HepG2 (cell line): ENCODE measurements at regions not wholly inside any gene's neighbourhood (a gene's known extent, or its start where the extent isn't known, plus 50 kb on each side); places are given as distances from the start of the nearest gene placed in this dataset.
A peak's percentile ranks its signal among the peaks of the same experiment; 100 is the strongest.

Source experiments
- ATAC-seq: fragments of 200-7000 bp; cut with Tn5 transposase; 3 replicates; pipeline ENCODE4 v1.9.1; 2020; ENCODE audit warnings: mild to moderate bottlenecking, moderate library complexity
- BruUV-seq: library from RNA; stranded (reverse); fragments of 400-500 nt; replicated peaks from 2 replicates; lab custom pipeline; 2021; lab: Mats Ljungman, UMichigan
- CTCF ChIA-PET: fragments of 300-600 bp; formaldehyde crosslinking; extraction: SDS; loops from one replicate; lab custom pipeline; 2021; ENCODE audit warnings: low total read pairs, inconsistent platforms, low intra/inter-chr PET ratio; lab: Yijun Ruan, JAX
- POLR2A ChIA-PET: fragments of 350-600 bp; sonication (Branson Sonifier 250); formaldehyde crosslinking; loops from one replicate; lab custom pipeline; 2020; ENCODE audit warnings: antibody characterized with exemption, inconsistent platforms; lab: Yijun Ruan, JAX
- DNase-seq: peaks from one replicate; pipeline ENCODE4 v3.0.0-alpha.2; 2015; ENCODE audit warnings: low spot score
- FAIRE-seq: peaks from 3 replicates; lab custom pipeline; 2011; peaks lifted over from hg19 to GRCh38; lab: Jason Lieb, UNC
- H2AFZ ChIP-seq: one replicate; pipeline ENCODE4 v1.6.1; 2011; ENCODE audit warnings: low read length, inconsistent platforms
- H3K27ac ChIP-seq: fragments of 300-600 bp; 3 replicates; pipeline ENCODE4 v1.8.0; 2011; ENCODE audit warnings: mixed run types, mild to moderate bottlenecking, mixed read lengths, low read length, inconsistent platforms; ENCODE audit not compliant: insufficient read depth; ENCODE audit errors: extremely low read length
- H3K27me3 ChIP-seq, 2 experiments: fragments of 200-600 bp in 1 of 2; 2 replicates in 1 of 2; 3 replicates in 1 of 2; pipeline versions ENCODE4 v1.6.0 to v1.8.0; 2011; ENCODE audit warnings: low read length in 2 of 2, mild to moderate bottlenecking in 2 of 2, moderate library complexity in 2 of 2, inconsistent platforms in 1 of 2; ENCODE audit not compliant: insufficient read depth in 2 of 2, control insufficient read depth in 1 of 2
- H3K36me3 ChIP-seq, 2 experiments: fragments of 200-600 bp in 1 of 2; replicated peaks in 1 of 2; 2 replicates in 1 of 2; 3 replicates in 1 of 2; pipeline versions ENCODE4 v1.5.1 to v1.8.0; 2011; ENCODE audit warnings: low read length in 2 of 2, inconsistent platforms in 1 of 2; ENCODE audit not compliant: insufficient read depth in 2 of 2, control insufficient read depth in 1 of 2
- H3K4me1 ChIP-seq: 2 replicates; pipeline ENCODE4 v1.5.1; 2012; ENCODE audit warnings: low read length, inconsistent platforms; ENCODE audit not compliant: insufficient read depth
- H3K4me2 ChIP-seq: 2 replicates; pipeline ENCODE4 v1.6.0; 2011; ENCODE audit warnings: low read depth, low read length, inconsistent platforms
- H3K4me3 ChIP-seq, 3 experiments: fragments of 200-600 bp in 1 of 3; sonication (generic), shearing (Covaris generic) in 1 of 3; replicated peaks in 1 of 3; 2 replicates each; pipeline ENCODE4 v1.5.1; 2011 to 2016; ENCODE audit warnings: low read length in 3 of 3, inconsistent platforms in 2 of 3, low read depth in 2 of 3, mild to moderate bottlenecking in 2 of 3, control low read depth in 1 of 3, mixed read lengths in 1 of 3; ENCODE audit not compliant: insufficient read depth in 1 of 3
- H3K79me2 ChIP-seq: one replicate; pipeline ENCODE4 v1.6.1; 2011; ENCODE audit warnings: low read length, inconsistent platforms; ENCODE audit not compliant: insufficient read depth
- H3K9ac ChIP-seq: 2 replicates; pipeline ENCODE4 v1.6.0; 2011; ENCODE audit warnings: mild to moderate bottlenecking, low read depth, low read length, inconsistent platforms; ENCODE audit not compliant: insufficient read depth
- H3K9me3 ChIP-seq: 2 replicates; pipeline ENCODE4 v1.5.1; 2012; ENCODE audit warnings: mild to moderate bottlenecking, low read length
- H4K20me1 ChIP-seq: 2 replicates; pipeline ENCODE4 v1.6.0; 2011; ENCODE audit warnings: inconsistent platforms, mild to moderate bottlenecking, low read length, moderate library complexity; ENCODE audit not compliant: insufficient read depth
- ATF2 ChIP-seq: sonication (generic); formaldehyde crosslinking; IDR thresholded peaks from 2 replicates; pipeline ENCODE4 v1.4.0; 2020; ENCODE audit warnings: missing genetic modification reagents
- ATF4 ChIP-seq, 2 experiments: fragments of 450-650 bp in 1 of 2; sonication (generic) in 1 of 2; formaldehyde crosslinking; IDR thresholded peaks; 2 replicates each; pipeline versions ENCODE4 v1.5.0 to v1.8.0; 2020 to 2022; ENCODE audit warnings: mild to moderate bottlenecking in 1 of 2, missing genetic modification reagents in 1 of 2
- CBX1 ChIP-seq: IDR thresholded peaks from one replicate; pipeline ENCODE4 v1.6.1; 2016; ENCODE audit warnings: antibody characterized with exemption, low read depth
- CEBPB ChIP-seq: IDR thresholded peaks from 2 replicates; pipeline ENCODE4 v1.6.1; 2011; ENCODE audit warnings: low read depth, low read length, improper control_type of control experiment, borderline replicate concordance
- CREB1 ChIP-seq, 2 experiments: fragments of 450-650 bp in 1 of 2; IDR thresholded peaks; 2 replicates each; pipeline ENCODE4 v1.6.1; 2016 to 2017; ENCODE audit warnings: control low read depth in 1 of 2, mild to moderate bottlenecking in 1 of 2, missing compliant biosample characterization in 1 of 2, missing genetic modification characterization in 1 of 2
- FOSL2 ChIP-seq: sonication (generic); formaldehyde crosslinking; IDR thresholded peaks from 2 replicates; pipeline ENCODE4 v1.4.0; 2020; ENCODE audit warnings: missing genetic modification reagents
- GATAD2A ChIP-seq: IDR thresholded peaks from 2 replicates; pipeline ENCODE4 v1.6.1; 2016
- HMG20B ChIP-seq: conservative IDR thresholded peaks from 2 replicates; pipeline ENCODE4 v1.6.1; 2016; ENCODE audit warnings: missing genetic modification reagents, missing compliant biosample characterization
- RFXANK ChIP-seq: IDR thresholded peaks from 2 replicates; pipeline ENCODE4 v1.6.1; 2016
- SALL1 ChIP-seq: sonication (generic); formaldehyde crosslinking; IDR thresholded peaks from 2 replicates; pipeline ENCODE4 v1.8.0; 2022; ENCODE audit warnings: mild to moderate bottlenecking, missing genetic modification reagents
- SIN3A ChIP-seq: IDR thresholded peaks from 2 replicates; pipeline ENCODE4 v1.6.1; 2011; ENCODE audit warnings: low read depth, mild to moderate bottlenecking, control low read depth, low read length, borderline replicate concordance
- SMAD9 ChIP-seq: sonication (generic); formaldehyde crosslinking; IDR thresholded peaks from 2 replicates; pipeline ENCODE4 v1.5.1; 2020; ENCODE audit warnings: mild to moderate bottlenecking, missing genetic modification reagents
- SMC3 ChIP-seq: IDR thresholded peaks from 2 replicates; pipeline ENCODE4 v1.6.1; 2011; ENCODE audit warnings: low read length, improper control_type of control experiment
- TGIF2 ChIP-seq: IDR thresholded peaks from 2 replicates; pipeline ENCODE4 v1.6.1; 2016; ENCODE audit warnings: control low read depth, missing compliant biosample characterization
- U2AF1 ChIP-seq: fragments of 200-400 bp; formaldehyde crosslinking; optimal IDR thresholded peaks from 2 replicates; pipeline ENCODE3; 2017; ENCODE audit warnings: mild to moderate bottlenecking, low read depth, low read length
- ZNF543 ChIP-seq: sonication (generic); formaldehyde crosslinking; IDR thresholded peaks from 2 replicates; pipeline ENCODE4 v1.4.0; 2020; ENCODE audit warnings: mild to moderate bottlenecking, missing genetic modification reagents
- WGBS: methylation state at CpG from one replicate; pipeline ENCODE4 v1.1.6; 2017; ENCODE audit warnings: low lambda C conversion rate; 5-methylcytosine and 5-hydroxymethylcytosine counted together
- in situ Hi-C: cut with HindIII; loops from 2 replicates; pipeline ENCODE4 v1.10.0; 2017; ENCODE audit warnings: low pct_unique_long_range_greater_than_20kb; ENCODE audit not compliant: extremely low pct_ligation_motif_present
- intact Hi-C: fragments of 100-400 bp; cut with micrococcal nuclease; formaldehyde crosslinking; loops from one replicate; pipeline ENCODE4 v1.10.0; 2022; ENCODE audit not compliant: unreplicated experiment
- TF ChIP-seq, protein P1 (sequence below): sonication (generic); formaldehyde crosslinking; IDR thresholded peaks from 2 replicates; pipeline ENCODE4 v1.5.1; 2020; ENCODE audit warnings: mild to moderate bottlenecking, missing genetic modification reagents, borderline replicate concordance

DNA sequence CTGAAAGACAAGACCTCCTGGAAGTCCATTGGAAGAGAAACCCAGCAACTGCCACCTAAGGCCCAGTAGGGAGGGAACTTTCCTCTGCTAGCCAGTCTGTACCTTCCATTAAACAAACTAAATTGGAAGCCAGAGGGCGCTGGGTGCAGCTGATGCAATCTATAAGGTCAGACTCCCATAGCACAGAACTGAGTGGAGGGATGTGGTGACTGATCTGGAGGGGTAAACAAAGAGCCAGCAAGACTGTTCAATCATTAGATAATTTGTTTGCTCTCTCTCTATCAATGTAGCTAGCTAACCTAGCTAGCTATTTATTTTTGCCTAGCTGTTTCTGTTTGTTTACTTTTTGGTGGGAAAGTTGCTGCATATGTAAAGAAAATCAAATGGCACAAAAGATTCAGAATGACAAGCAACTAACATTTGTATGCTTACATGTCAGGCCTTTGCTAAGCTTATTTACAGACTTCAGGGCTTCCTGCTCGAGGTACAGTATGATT lies 291.8 kb upstream of the DAB2 start:
- H3K9ac ChIP-seq, result no peak overlapping the region
- BruUV-seq, result no TSS peak
- H3K4me3 ChIP-seq, result no peak overlapping the region
- no peaks in the 10 kb centered on the region for H3K36me3 ChIP-seq
- intact Hi-C loops, result no loop called here
- H3K27ac ChIP-seq, result no peak overlapping the region
- no peaks in the 10 kb centered on the region for H3K79me2 ChIP-seq
- H3K4me2 ChIP-seq, result peak overlapping the region; percentile 43; the same call in 1 of the 2 replicates
- H3K9me3 ChIP-seq, result no peaks in the 10 kb centered on the region
- ATAC-seq (peak; percentile 100), DNase-seq (peak; percentile 67), FAIRE-seq (no peak)
- WGBS, result 0% methylated on average over 2 of the region's 2 CpGs
- no peak overlapping the region for H2AFZ ChIP-seq
- H3K27me3 ChIP-seq, result no peaks in the 10 kb centered on the region
- ChIA-PET POLR2A (no interaction called here), CTCF (interaction anchor here (1.3 to 5.7 kb wide), 2 partner anchors 972 to 1163 kb away, joined by 3 to 33 read pairs; no protein-coding TSS in a partner anchor)
- peaks cover 6% of the 10 kb centered on the region; the same call in 1 of the 2 replicates for H3K4me1 ChIP-seq
- no peaks in the 10 kb centered on the region for H4K20me1 ChIP-seq
- in situ Hi-C loops, result loop anchor here (10.0 kb wide), 1 partner anchor 968 kb away; no protein-coding TSS in a partner anchor
- TF ChIP-seq RFXANK (CRISPR knock-in tag), result peak; percentile 65; the same call in 1 of the 2 replicates
- TF ChIP-seq HMG20B (CRISPR knock-in tag), result no peak
- 0 out of 2 replicates have a peak, but pooled peaks have one; percentile 32 for TF ChIP-seq ATF2
- peak; percentile 85; the same call in 1 of the 2 replicates for TF ChIP-seq CEBPB
- TF ChIP-seq SALL1 (CRISPR knock-in tag), result peak; percentile 39
- TF ChIP-seq, protein P1, sequence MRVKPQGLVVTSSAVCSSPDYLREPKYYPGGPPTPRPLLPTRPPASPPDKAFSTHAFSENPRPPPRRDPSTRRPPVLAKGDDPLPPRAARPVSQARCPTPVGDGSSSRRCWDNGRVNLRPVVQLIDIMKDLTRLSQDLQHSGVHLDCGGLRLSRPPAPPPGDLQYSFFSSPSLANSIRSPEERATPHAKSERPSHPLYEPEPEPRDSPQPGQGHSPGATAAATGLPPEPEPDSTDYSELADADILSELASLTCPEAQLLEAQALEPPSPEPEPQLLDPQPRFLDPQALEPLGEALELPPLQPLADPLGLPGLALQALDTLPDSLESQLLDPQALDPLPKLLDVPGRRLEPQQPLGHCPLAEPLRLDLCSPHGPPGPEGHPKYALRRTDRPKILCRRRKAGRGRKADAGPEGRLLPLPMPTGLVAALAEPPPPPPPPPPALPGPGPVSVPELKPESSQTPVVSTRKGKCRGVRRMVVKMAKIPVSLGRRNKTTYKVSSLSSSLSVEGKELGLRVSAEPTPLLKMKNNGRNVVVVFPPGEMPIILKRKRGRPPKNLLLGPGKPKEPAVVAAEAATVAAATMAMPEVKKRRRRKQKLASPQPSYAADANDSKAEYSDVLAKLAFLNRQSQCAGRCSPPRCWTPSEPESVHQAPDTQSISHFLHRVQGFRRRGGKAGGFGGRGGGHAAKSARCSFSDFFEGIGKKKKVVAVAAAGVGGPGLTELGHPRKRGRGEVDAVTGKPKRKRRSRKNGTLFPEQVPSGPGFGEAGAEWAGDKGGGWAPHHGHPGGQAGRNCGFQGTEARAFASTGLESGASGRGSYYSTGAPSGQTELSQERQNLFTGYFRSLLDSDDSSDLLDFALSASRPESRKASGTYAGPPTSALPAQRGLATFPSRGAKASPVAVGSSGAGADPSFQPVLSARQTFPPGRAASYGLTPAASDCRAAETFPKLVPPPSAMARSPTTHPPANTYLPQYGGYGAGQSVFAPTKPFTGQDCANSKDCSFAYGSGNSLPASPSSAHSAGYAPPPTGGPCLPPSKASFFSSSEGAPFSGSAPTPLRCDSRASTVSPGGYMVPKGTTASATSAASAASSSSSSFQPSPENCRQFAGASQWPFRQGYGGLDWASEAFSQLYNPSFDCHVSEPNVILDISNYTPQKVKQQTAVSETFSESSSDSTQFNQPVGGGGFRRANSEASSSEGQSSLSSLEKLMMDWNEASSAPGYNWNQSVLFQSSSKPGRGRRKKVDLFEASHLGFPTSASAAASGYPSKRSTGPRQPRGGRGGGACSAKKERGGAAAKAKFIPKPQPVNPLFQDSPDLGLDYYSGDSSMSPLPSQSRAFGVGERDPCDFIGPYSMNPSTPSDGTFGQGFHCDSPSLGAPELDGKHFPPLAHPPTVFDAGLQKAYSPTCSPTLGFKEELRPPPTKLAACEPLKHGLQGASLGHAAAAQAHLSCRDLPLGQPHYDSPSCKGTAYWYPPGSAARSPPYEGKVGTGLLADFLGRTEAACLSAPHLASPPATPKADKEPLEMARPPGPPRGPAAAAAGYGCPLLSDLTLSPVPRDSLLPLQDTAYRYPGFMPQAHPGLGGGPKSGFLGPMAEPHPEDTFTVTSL (CRISPR knock-in tag), result peak; percentile 25; the same call in 1 of the 2 replicates
- no peak for TF ChIP-seq ZNF543 (CRISPR knock-in tag)
- TF ChIP-seq GATAD2A (CRISPR knock-in tag), result peak; percentile 66
- TF ChIP-seq SIN3A, result no peak
- TF ChIP-seq SMAD9, result no peak
- TF ChIP-seq ATF4 (CRISPR knock-in tag; IDR thresholded peaks at IDR 0.05), result peak; percentile 74 to 99; a peak in 3 of 4 replicates
- TF ChIP-seq CREB1 (IDR thresholded peaks at IDR 0.05), result no peak
- TF ChIP-seq CREB1 (CRISPR knock-in tag; IDR thresholded peaks at IDR 0.05), result no peak
- peak; percentile 63; the same call in 1 of the 2 replicates for TF ChIP-seq SMC3
- no peak for TF ChIP-seq TGIF2 (CRISPR knock-in tag)
- TF ChIP-seq U2AF1, result no peak
- peak; percentile 61 for TF ChIP-seq FOSL2 (CRISPR knock-in tag)
- no peak for TF ChIP-seq CBX1
